EL (cell line): ENCODE measurements at regions not wholly inside any gene's neighbourhood (a gene's known extent, or its start where the extent isn't known, plus 50 kb on each side); places are given as distances from the start of the nearest gene placed in this dataset.
"Not testable (repeated sequence)": the region's sequence is repeated elsewhere in the genome, so short reads cannot be mapped to it uniquely, and the experiment has no call there.

Experiments
- DNase-seq: peaks from one replicate; pipeline ENCODE4 v3.0.0-alpha.2; 2016

GRCh38 chr11:122604621-122605020, 50.9 kb upstream of the UBASH3B start:
- DNase-seq, result no peak

GRCh38 chr11:122601141-122602125, 54.1 kb upstream of the UBASH3B start:
- peak; percentile 72 for DNase-seq

- no peak for DNase-seq
Measured at GRCh38 chr11:122600290-122600689, 55.2 kb upstream of the UBASH3B start.

GRCh38 chr11:122599434-122599833, 56.1 kb upstream of the UBASH3B start:
- DNase-seq, result no peak

- no peak for DNase-seq
Measured at GRCh38 chr11:122598971-122599370, 56.6 kb upstream of the UBASH3B start.

GRCh38 chr11:122597511-122597910, 58.0 kb upstream of the UBASH3B start:
- DNase-seq, result no peak

- no peak for DNase-seq
Measured at GRCh38 chr11:122594986-122595645, 60.4 kb upstream of the UBASH3B start.

GRCh38 chr11:122593473-122594420, 61.8 kb upstream of the UBASH3B start:
- no peak for DNase-seq

- no peak for DNase-seq
Measured at GRCh38 chr11:122592641-122593040, 62.9 kb upstream of the UBASH3B start.

- DNase-seq, result peak; percentile 38
Measured at GRCh38 chr11:122584670-122585069, 70.9 kb upstream of the UBASH3B start.

- not testable (repeated sequence) for DNase-seq
Measured at GRCh38 chr11:122580071-122580470, 75.5 kb upstream of the UBASH3B start.

- peak; percentile 20 for DNase-seq
Measured at GRCh38 chr11:122578171-122578825, 77.2 kb upstream of the UBASH3B start.

- peak; percentile 31 for DNase-seq
Measured at GRCh38 chr11:122572592-122572991, 82.9 kb upstream of the UBASH3B start.

GRCh38 chr11:122563761-122564160, 91.8 kb upstream of the UBASH3B start:
- no peak for DNase-seq

- no peak for DNase-seq
Measured at GRCh38 chr11:122559734-122560382, 95.7 kb upstream of the UBASH3B start.

- DNase-seq, result not testable (repeated sequence)
Measured at GRCh38 chr11:122559218-122559617, 96.3 kb upstream of the UBASH3B start.

GRCh38 chr11:122557163-122557562, 98.4 kb upstream of the UBASH3B start:
- not testable (repeated sequence) for DNase-seq

GRCh38 chr11:122556605-122557004, 98.9 kb upstream of the UBASH3B start:
- DNase-seq, result peak; percentile 25

- no peak for DNase-seq
Measured at GRCh38 chr11:122538060-122538459, 117.5 kb upstream of the UBASH3B start.

- DNase-seq, result no peak
Measured at GRCh38 chr11:122524898-122525297, 130.6 kb upstream of the UBASH3B start.
